GM12873 (cell line): ENCODE measurements at regions not wholly inside any gene's neighbourhood (a gene's known extent, or its start where the extent isn't known, plus 50 kb on each side); places are given as distances from the start of the nearest gene placed in this dataset.
A peak's percentile ranks its signal among the peaks of the same experiment; 100 is the strongest.

ENCODE experiments used
- TF ChIP-seq, protein P1 (sequence below): IDR thresholded peaks from 2 replicates; pipeline ENCODE4 v1.5.1; 2012; ENCODE audit warnings: low read depth, mild to moderate bottlenecking, moderate library complexity, low read length, control low read depth; ENCODE audit not compliant: insufficient read depth; ENCODE audit errors: missing control alignments

DNA sequence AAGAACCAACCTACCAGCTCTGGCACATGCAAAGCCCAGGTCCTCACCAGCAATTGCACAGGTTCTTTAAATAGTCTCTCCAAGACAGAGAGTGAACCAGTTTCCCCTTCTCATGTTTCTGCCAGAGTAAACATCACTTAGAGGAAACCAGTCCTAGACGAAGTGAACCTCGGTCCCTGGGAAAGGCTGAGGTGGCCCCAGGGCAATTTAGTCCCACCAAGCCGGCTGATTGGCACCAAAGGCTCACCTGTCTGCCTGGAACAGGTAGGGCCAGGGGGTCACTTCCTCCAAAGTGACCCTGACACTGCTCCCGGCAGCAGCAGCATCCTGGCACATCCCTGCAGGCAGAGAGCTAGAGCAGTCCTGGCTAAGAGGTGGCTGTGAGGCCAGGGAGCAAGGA, 122.9 kb upstream of the ZNF507 start:
- TF ChIP-seq, protein P1, sequence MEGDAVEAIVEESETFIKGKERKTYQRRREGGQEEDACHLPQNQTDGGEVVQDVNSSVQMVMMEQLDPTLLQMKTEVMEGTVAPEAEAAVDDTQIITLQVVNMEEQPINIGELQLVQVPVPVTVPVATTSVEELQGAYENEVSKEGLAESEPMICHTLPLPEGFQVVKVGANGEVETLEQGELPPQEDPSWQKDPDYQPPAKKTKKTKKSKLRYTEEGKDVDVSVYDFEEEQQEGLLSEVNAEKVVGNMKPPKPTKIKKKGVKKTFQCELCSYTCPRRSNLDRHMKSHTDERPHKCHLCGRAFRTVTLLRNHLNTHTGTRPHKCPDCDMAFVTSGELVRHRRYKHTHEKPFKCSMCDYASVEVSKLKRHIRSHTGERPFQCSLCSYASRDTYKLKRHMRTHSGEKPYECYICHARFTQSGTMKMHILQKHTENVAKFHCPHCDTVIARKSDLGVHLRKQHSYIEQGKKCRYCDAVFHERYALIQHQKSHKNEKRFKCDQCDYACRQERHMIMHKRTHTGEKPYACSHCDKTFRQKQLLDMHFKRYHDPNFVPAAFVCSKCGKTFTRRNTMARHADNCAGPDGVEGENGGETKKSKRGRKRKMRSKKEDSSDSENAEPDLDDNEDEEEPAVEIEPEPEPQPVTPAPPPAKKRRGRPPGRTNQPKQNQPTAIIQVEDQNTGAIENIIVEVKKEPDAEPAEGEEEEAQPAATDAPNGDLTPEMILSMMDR, result no peak

DNA sequence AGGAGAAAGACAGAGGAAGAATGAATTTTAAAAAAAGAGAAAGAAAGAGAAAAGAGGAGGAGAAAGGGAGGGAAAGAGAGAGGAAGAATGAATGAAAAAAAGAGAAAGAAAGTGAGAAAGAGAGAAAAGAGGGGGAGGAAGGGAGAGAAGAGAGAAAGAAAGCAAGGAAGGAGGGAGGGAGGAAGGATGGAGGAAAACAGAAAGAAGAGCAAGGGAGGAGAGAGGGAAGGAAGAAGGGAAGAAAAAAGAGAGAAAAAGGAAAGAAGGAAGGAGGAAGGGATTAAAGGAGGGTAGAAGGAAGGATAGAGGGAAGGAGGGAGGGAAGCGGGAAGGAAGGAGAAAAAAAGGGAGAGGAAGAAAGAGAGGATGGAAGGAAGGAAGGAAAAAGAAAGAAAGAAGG, 122.3 kb upstream of the ZNF507 start:
- TF ChIP-seq, protein P1, result no peak

DNA sequence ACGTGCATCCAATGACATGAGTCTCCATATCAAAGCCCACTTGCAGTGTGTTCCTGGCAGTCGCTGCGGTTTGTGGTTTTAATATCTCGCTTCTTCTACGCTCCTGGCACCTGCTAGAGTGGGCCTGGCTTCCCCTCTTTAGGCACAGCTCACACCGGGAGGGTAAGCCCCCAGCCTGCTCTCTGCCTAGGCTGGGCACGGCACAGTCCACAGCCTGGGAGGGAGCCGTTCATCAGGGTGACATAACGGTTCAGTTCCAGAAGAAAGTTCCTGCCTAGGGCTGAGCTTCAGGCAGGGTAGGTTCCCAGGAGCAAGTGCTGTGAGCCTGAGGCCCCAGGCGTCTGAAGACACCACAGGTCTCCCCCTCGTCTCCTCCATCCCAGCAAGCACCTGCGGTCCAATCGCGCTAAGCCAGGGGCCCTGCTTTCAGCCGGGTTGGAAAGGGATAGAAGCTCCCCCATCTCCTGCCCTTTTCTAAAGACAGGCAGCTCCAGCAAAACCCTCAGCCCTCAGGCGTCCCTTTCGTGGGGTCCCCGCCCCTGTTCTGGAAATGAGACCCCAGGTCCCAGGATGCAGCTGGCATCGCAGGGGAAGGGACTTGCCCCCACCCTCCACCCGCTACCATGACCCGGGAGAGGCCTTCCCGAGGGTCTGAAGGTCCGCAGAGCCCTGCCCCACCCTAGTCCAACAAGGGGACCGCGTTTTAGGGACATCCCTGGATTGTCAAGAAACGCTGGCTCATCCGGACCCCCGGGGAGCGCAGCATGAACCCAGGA, 121.6 kb upstream of the ZNF507 start:
- TF ChIP-seq, protein P1, result no peak

DNA sequence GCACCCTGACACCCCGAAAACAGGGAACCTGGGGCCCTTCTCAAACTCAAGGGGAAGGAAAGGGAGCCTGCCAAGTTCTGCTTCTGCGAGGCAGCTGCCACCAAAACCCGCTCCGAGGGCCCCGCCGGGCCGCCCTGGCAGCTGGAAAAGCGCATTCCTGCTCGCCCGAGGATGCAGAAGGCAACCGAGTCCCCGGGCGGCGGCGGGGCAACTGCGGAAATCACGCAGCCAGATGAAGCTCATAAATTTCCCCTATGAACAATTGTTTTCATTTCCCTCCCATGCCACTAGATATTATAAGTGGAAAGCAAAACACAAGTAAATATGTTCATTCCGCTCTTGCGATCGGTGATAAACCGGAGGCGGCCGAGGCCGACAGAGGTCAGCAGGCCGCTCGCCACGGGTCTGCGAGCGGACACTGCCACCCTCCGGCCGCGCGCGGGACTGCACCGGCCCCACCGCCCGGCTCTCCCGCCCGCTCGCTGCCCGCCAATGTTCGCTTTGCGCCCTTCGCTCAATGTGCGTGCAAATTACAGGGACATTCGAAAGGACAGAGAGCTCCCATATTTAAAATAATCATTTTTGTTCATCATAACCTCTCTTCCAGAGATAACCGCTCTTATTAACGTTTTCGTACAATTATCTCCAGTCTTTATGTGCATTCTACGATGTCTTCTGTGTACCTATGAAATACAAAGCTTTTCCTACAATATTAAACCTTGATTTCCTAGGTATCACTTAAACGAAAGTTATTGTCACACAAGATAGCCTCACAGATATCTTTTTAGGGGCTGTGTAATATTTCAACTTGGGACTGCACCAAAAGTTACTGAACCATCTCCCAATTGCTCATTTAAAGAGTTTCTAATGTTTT, 120.8 kb upstream of the ZNF507 start:
- TF ChIP-seq, protein P1, result peak; percentile 91

DNA sequence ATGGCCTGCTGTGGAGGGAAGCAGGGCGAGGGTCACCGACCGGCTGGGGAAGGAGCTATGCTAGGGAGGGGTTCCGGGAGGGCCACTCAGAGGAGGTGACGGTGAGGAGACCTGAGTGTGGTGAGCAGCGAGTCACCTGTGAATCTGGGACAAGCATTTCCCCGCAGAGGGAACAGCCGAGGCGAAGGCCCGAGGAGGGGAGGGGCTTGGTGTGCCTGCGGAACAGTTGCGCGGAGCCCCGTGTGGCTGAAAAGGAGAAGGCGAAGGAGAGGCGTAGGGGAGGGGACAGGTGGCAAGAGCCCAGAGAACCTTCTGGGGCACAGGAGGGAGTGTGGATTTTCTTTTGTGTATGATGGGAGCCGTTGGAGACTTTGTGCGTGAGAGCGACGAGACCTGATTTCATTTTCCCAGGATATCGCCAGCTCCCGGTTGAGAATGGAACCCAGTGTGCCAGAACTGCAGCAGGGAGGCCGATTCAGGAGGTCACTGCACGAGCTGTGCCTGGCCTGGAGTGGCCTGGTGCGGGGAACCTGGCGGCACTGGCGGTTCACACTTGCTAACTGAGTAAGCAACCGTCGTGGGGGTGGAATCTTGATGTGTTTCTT, 117.7 kb upstream of the ZNF507 start:
- TF ChIP-seq, protein P1, result no peak

DNA sequence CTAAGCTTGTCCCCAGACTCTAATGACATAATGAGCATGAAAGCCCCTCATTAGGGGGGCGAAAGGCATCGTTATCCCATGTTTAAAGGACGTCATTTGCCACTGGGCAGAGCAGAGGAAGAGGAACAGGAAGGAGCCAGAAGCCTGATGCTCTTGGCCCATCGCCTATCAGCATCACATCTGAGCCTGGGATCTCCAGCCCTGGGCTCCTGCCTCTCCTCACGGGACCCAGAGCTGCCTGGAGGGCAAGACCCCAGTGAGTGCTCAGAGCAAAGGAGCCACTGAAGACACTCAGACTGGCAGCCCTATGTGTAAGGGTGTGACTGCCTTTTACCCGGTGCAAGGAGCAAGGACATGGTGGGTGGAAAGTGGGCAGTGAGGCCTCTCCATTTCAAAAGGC, 115.0 kb upstream of the ZNF507 start:
- TF ChIP-seq, protein P1, result no peak

DNA sequence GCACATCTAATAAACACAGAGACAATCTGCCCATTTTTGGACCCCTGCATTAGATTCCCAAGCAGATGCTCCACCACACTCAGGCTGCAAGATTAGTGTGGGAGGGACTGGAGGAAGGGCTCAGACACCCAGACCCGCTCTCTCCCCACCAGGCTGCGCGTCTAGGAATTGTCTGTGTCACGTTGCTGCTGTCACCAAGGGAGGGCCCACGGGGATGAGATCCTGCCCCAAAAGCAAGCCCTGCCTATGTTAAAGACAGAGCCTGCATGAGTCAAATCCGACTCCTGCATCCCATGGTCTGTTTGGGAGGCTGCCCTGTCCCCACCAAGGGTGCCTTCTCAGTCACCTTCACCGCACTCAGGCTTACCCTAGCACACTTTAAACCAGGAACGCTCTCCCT, 114.4 kb upstream of the ZNF507 start:
- TF ChIP-seq, protein P1, result no peak
